ENCODE measurements at regions not wholly inside any gene's neighbourhood (a gene's known extent, or its start where the extent isn't known, plus 50 kb on each side); places are given as distances from the start of the nearest gene placed in this dataset.

DNA sequence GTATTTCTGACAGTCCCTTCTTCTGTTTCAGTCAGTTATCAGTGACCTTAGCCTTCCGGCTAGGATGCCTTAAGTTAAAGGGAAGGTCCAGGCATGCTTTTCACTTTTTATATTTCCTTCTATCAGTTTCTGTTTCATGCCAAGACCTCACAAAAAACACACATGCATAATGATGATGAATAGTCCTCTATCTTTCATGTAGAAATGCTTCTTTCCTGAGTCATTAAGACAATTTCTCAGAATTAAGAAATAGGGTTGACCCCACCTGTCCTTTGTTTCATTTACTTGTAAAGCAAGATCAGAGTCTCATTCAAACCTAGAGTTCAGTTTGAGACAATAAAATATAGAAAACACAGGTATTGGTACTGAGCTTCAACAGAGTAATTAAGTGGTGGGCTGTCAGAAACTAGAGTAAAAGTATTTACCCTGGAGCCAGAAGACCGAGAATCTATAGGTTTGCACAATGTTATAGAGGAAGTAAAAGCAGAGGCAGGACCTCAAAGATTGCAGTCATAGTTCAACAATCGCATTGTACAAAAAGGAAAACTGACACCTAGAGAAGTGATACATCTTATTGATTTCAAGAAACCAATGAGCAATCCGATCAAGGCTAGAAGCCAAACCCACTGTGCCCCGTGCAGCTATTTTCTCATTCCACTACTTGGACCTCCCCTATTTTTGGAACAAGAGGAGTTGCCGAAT lies 118.7 kb upstream of the PUM3 start:
- H3K36me3 Mint-ChIP-seq (ENCODE audit: insufficient read depth, unreplicated experiment) = no peaks in the 10 kb centered on the region
- H3K27me3 Mint-ChIP-seq (ENCODE audit: insufficient read depth, unreplicated experiment) = peaks cover 3% of the 10 kb centered on the region
- Histone ChIP-seq H3K27me3 (replicated peaks; ENCODE audit: control insufficient read depth, insufficient read depth, low read length) (no peaks in the 10 kb centered on the region; the same call in 1 of the 2 replicates), H3K9me3 (no peaks in the 10 kb centered on the region), H3K4me1 (no peaks in the 10 kb centered on the region), H3K36me3 (ENCODE audit: control insufficient read depth, insufficient read depth, low read length) (no peaks in the 10 kb centered on the region), H3K4me3 (ENCODE audit: low read depth, low read length) (no peak overlapping the region)
- BruUV-seq (replicated peaks) = no TSS peak
- POLR2A ChIA-PET = no interaction called here
- no peak for DNase-seq
- TF ChIP-seq, protein P1, sequence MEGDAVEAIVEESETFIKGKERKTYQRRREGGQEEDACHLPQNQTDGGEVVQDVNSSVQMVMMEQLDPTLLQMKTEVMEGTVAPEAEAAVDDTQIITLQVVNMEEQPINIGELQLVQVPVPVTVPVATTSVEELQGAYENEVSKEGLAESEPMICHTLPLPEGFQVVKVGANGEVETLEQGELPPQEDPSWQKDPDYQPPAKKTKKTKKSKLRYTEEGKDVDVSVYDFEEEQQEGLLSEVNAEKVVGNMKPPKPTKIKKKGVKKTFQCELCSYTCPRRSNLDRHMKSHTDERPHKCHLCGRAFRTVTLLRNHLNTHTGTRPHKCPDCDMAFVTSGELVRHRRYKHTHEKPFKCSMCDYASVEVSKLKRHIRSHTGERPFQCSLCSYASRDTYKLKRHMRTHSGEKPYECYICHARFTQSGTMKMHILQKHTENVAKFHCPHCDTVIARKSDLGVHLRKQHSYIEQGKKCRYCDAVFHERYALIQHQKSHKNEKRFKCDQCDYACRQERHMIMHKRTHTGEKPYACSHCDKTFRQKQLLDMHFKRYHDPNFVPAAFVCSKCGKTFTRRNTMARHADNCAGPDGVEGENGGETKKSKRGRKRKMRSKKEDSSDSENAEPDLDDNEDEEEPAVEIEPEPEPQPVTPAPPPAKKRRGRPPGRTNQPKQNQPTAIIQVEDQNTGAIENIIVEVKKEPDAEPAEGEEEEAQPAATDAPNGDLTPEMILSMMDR (IDR thresholded peaks at IDR 0.05; ENCODE audit: insufficient read depth in 1 of 2, low read depth in 1 of 2, low read length in 1 of 2, severe bottlenecking in 1 of 2, unreplicated experiment in 1 of 2) = no peak
- CTCF ChIA-PET = no interaction called here
- no peaks in the 10 kb centered on the region for H3K4me1 Mint-ChIP-seq (ENCODE audit: low read depth, unreplicated experiment)
- no peak overlapping the region for H3K27ac Mint-ChIP-seq (ENCODE audit: unreplicated experiment)
- no peaks in the 10 kb centered on the region for H3K9me3 Mint-ChIP-seq (ENCODE audit: unreplicated experiment)
- no peak overlapping the region for H3K4me3 Mint-ChIP-seq (ENCODE audit: unreplicated experiment)
- intact Hi-C loops (cut with micrococcal nuclease; ENCODE audit: unreplicated experiment) = no loop called here

DNA sequence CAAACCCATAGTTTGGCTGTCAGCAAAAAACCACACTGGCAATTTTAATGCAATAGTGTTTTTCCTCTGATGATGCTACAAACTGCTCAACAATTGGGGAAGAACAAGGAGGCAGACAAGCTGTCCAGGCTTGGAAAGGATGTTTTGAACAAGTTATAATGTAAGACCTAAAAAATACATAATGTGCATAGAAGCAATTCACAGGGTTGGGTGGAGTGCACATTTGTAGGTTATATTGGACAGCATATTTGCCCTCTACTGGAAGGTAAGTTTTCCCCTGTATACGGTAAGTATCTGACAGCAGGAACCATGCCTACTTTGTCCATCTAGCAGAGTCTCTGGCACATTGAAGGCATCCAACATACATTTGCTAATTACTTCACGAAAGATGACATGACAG lies 114.3 kb upstream of the PUM3 start:
- no TSS peak for BruUV-seq (replicated peaks)
- no peak for DNase-seq
- Histone ChIP-seq H3K4me1 (no peaks in the 10 kb centered on the region), H3K27me3 (replicated peaks; ENCODE audit: control insufficient read depth, insufficient read depth, low read length) (no peaks in the 10 kb centered on the region; the same call in 1 of the 2 replicates), H3K36me3 (ENCODE audit: control insufficient read depth, insufficient read depth, low read length) (no peaks in the 10 kb centered on the region), H3K4me3 (ENCODE audit: low read depth, low read length) (no peak overlapping the region), H3K9me3 (no peaks in the 10 kb centered on the region)
- Mint-ChIP-seq H3K27ac (ENCODE audit: unreplicated experiment) (no peak overlapping the region), H3K36me3 (ENCODE audit: insufficient read depth, unreplicated experiment) (no peaks in the 10 kb centered on the region), H3K4me3 (ENCODE audit: unreplicated experiment) (no peak overlapping the region), H3K4me1 (ENCODE audit: low read depth, unreplicated experiment) (no peaks in the 10 kb centered on the region), H3K9me3 (ENCODE audit: unreplicated experiment) (no peaks in the 10 kb centered on the region), H3K27me3 (ENCODE audit: insufficient read depth, unreplicated experiment) (peaks cover 7% of the 10 kb centered on the region)
- CTCF ChIA-PET = no interaction called here
- TF ChIP-seq, protein P1 (IDR thresholded peaks at IDR 0.05; ENCODE audit: insufficient read depth in 1 of 2, low read depth in 1 of 2, low read length in 1 of 2, severe bottlenecking in 1 of 2, unreplicated experiment in 1 of 2) = no peak
- POLR2A ChIA-PET = no interaction called here
- intact Hi-C loops (cut with micrococcal nuclease; ENCODE audit: unreplicated experiment) = no loop called here

DNA sequence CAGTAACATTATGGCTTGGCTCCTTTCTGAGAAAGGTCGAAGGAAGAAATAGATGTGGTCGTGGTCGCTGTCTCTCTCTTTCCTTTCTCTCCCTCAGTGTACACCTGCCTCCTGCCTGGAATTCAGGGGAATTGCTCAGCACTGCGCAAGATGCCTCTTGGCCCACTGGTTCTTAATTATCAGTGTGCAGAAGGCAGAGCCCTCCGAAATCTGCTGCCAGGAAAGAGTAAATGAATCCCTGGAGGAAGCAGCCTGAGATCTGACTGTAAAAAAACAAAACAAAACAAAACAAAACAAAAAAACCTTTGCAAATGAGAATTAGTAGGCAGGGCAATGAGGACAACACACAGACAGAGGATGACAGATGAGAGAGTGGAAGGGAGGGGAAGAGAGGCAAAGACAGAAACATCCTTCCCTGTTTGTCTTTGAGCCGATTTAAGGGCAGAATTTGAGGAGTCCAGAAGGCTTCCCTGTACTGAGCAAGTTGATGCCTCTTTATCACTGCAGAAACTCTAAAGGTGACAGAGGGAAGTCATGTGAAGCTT lies 113.8 kb upstream of the PUM3 start:
- Mint-ChIP-seq H3K27ac (ENCODE audit: unreplicated experiment) (no peak overlapping the region), H3K4me1 (ENCODE audit: low read depth, unreplicated experiment) (no peaks in the 10 kb centered on the region), H3K9me3 (ENCODE audit: unreplicated experiment) (no peaks in the 10 kb centered on the region), H3K4me3 (ENCODE audit: unreplicated experiment) (no peak overlapping the region), H3K27me3 (ENCODE audit: insufficient read depth, unreplicated experiment) (peaks cover 9% of the 10 kb centered on the region), H3K36me3 (ENCODE audit: insufficient read depth, unreplicated experiment) (no peaks in the 10 kb centered on the region)
- ChIA-PET CTCF (no interaction called here), POLR2A (no interaction called here)
- no TSS peak for BruUV-seq (replicated peaks)
- Histone ChIP-seq H3K4me3 (ENCODE audit: low read depth, low read length) (no peak overlapping the region), H3K4me1 (no peaks in the 10 kb centered on the region), H3K9me3 (no peaks in the 10 kb centered on the region), H3K36me3 (ENCODE audit: control insufficient read depth, insufficient read depth, low read length) (no peaks in the 10 kb centered on the region), H3K27me3 (replicated peaks; ENCODE audit: control insufficient read depth, insufficient read depth, low read length) (no peaks in the 10 kb centered on the region; the same call in 1 of the 2 replicates)
- no peak for DNase-seq
- intact Hi-C loops (cut with micrococcal nuclease; ENCODE audit: unreplicated experiment) = no loop called here
- TF ChIP-seq, protein P1 (IDR thresholded peaks at IDR 0.05; ENCODE audit: insufficient read depth in 1 of 2, low read depth in 1 of 2, low read length in 1 of 2, severe bottlenecking in 1 of 2, unreplicated experiment in 1 of 2) = no peak
